GM18505 (cell line): ENCODE measurements at regions not wholly inside any gene's neighbourhood (a gene's known extent, or its start where the extent isn't known, plus 50 kb on each side); places are given as distances from the start of the nearest gene placed in this dataset.
"Not testable (repeated sequence)": the region's sequence is repeated elsewhere in the genome, so short reads cannot be mapped to it uniquely, and the experiment has no call there.

ENCODE experiments used
- ATAC-seq: cut with Tn5 transposase; IDR thresholded peaks from one replicate; pipeline ENCODE4 v1.9.1; 2021; ENCODE audit not compliant: unreplicated experiment
- POLR2A ChIP-seq: IDR thresholded peaks from 4 replicates; pipeline ENCODE4 v1.6.1; 2011; ENCODE audit warnings: borderline replicate concordance; ENCODE audit not compliant: insufficient read depth, insufficient read length; ENCODE audit errors: extremely low read depth

GRCh38 chr14:99995700-99996356 is 69.4 kb upstream of the EVL start:
- TF ChIP-seq POLR2A, result no peak
- ATAC-seq, result peak; percentile 99

GRCh38 chr14:99996951-99997571 is 68.2 kb upstream of the EVL start:
- ATAC-seq, result no peak

GRCh38 chr14:100000398-100000797 is 64.8 kb upstream of the EVL start:
- ATAC-seq, result not testable (repeated sequence)

More at GRCh38 chr14:99996951-99997571, 68.2 kb upstream of the EVL start:
- no peak for TF ChIP-seq POLR2A

- no peak for ATAC-seq
- no peak for TF ChIP-seq POLR2A
These were observed 60.8 kb upstream of the EVL start for GRCh38 chr14:100004392-100004791.

GRCh38 chr14:100007254-100007653 is 58.0 kb upstream of the EVL start:
- no peak for ATAC-seq
- TF ChIP-seq POLR2A, result no peak

GRCh38 chr14:100009802-100010201 is 55.4 kb upstream of the EVL start:
- ATAC-seq, result not testable (repeated sequence)

- no peak for ATAC-seq
- TF ChIP-seq POLR2A, result no peak
These were observed 54.5 kb upstream of the EVL start for GRCh38 chr14:100010679-100011078.

GRCh38 chr14:100011628-100012325 is 53.4 kb upstream of the EVL start:
- no peak for ATAC-seq
- no peak for TF ChIP-seq POLR2A

- TF ChIP-seq POLR2A, result no peak
- ATAC-seq, result no peak
These were observed 52.5 kb upstream of the EVL start for GRCh38 chr14:100012478-100013327.

- TF ChIP-seq POLR2A, result no peak
- peak; percentile 82 for ATAC-seq
These were observed 50.0 kb upstream of the EVL start for GRCh38 chr14:100015251-100015655.
